Astrocyte of the cerebellum (primary cell): ENCODE measurements at regions not wholly inside any gene's neighbourhood (a gene's known extent, or its start where the extent isn't known, plus 50 kb on each side); places are given as distances from the start of the nearest gene placed in this dataset.

Source experiments
- DNase-seq: peaks from one replicate; pipeline ENCODE4 v3.0.0-alpha.2; 2011; ENCODE audit warnings: low read depth
- H3K4me3 ChIP-seq: 2 replicates; pipeline ENCODE4 v1.5.1; 2011; ENCODE audit warnings: mild to moderate bottlenecking, low read depth, low read length, moderate library complexity
- in situ Hi-C: cut with HindIII; loops from 2 replicates; pipeline ENCODE4 v1.10.0; 2017; ENCODE audit warnings: low sequenced_read_pairs
- TF ChIP-seq, protein P1 (sequence below): IDR thresholded peaks from 2 replicates; pipeline ENCODE4 v1.5.1; 2012; ENCODE audit warnings: low read length, low read depth, moderate library complexity, mild to moderate bottlenecking; ENCODE audit errors: missing control alignments

DNA sequence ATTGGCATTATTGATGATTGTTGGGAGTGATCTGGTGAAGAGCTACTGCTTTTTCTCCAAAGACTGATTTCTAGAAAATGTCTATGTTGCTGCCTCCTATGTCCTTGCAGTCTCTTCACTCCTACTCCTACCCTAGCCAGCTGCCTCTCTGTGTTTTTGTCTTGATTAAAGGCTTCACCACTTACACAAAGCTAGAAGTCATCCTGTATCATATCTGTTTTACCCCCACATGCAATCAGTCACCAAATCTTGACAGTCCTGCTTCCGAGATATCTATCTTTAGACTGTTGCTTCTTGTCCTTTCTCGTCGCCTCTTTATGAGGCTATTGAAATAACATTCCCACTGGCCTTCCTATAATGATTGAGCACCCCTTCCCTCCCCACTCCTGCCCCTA is 84.5 kb upstream of the ITGA4 start:
- no peak overlapping the region for H3K4me3 ChIP-seq
- TF ChIP-seq, protein P1, sequence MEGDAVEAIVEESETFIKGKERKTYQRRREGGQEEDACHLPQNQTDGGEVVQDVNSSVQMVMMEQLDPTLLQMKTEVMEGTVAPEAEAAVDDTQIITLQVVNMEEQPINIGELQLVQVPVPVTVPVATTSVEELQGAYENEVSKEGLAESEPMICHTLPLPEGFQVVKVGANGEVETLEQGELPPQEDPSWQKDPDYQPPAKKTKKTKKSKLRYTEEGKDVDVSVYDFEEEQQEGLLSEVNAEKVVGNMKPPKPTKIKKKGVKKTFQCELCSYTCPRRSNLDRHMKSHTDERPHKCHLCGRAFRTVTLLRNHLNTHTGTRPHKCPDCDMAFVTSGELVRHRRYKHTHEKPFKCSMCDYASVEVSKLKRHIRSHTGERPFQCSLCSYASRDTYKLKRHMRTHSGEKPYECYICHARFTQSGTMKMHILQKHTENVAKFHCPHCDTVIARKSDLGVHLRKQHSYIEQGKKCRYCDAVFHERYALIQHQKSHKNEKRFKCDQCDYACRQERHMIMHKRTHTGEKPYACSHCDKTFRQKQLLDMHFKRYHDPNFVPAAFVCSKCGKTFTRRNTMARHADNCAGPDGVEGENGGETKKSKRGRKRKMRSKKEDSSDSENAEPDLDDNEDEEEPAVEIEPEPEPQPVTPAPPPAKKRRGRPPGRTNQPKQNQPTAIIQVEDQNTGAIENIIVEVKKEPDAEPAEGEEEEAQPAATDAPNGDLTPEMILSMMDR: no peak
- no peak for DNase-seq
- in situ Hi-C loops: no loop called here

DNA sequence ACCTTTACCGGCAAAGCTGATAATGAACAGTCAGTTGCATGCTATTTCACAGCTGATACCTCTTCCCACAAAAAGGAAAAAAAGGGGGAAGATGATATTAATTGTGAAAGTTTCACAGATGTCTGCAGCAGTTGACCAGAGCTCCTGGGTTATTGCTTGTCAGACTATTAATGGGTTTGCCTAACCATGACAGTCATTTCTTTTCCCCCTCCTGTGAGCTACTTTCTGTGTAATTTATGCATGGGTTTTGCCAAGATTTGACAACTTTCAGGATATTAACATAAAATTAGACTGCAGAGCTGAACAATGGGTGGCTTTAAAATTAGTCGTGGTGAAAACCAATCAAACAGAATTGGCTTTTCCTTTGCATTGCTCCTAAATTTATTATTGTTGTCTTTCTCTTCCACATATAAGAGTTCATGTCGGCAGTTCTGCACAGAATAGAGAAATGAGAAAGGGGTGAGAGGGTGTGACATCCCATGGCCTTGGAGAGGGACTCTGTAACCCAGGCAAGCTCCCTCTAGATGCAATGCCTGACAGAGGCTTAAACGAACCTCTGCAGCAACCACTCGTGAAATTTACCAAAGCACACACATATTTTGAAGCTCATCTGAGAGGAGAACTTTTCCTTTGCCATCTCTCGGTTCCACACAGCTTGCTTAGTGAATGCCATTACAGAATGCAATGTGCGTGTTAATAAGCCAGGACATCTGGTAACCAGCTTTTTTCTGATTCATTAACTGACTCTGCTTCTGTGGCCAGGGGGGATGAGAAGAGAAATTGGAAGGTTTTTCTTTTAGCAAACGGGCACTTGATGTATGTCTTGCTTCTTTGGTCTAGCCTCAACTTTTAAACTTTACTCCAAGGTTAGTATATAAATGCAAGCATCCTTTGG is 82.2 kb upstream of the ITGA4 start:
- no peak overlapping the region for H3K4me3 ChIP-seq

DNA sequence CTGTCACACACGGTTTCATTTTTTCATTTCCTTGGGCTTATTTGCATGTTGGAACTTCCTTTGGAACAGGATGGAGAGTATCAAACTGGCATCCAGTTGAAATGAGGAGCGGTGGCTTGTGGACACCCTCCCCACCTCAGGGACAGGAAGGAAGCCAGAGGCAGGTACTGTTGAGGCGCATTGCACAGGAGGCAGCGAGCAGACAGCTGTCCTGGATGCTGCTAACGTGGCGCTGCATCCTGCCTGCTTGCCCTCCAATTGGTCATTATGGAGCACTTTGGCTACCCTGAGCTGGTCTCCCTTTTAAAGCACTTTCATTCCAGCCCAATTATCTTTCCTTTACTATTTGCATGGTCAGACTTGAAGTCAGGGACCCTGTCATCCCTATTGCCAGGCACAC is 80.7 kb upstream of the ITGA4 start:
- TF ChIP-seq, protein P1: no peak
- H3K4me3 ChIP-seq: no peak overlapping the region
- in situ Hi-C loops: no loop called here
- DNase-seq: no peak

More for the DNA sequence above, 82.2 kb upstream of the ITGA4 start:
- in situ Hi-C loops: no loop called here
- peak; percentile 27 for DNase-seq
- TF ChIP-seq, protein P1: no peak

DNA sequence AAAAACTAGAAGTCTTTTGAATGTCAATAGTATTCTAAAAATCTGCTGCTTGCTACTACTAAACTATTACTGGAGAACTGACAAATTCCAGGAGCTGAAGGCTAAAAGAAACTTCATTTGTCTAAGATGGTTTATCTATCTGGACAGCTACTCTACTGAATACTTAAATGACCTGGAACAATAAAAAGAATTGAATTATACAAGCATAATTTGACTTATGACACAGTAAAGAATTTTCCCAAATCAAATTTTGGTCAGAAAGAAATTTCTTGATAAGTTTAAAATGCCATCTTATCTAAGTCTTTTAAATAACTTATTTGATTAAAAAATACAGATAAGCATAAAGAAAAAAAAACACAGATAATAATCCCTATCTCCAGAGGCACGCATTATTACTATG is 80.2 kb upstream of the ITGA4 start:
- DNase-seq: no peak
- in situ Hi-C loops: no loop called here
- H3K4me3 ChIP-seq: no peak overlapping the region
- TF ChIP-seq, protein P1: no peak

DNA sequence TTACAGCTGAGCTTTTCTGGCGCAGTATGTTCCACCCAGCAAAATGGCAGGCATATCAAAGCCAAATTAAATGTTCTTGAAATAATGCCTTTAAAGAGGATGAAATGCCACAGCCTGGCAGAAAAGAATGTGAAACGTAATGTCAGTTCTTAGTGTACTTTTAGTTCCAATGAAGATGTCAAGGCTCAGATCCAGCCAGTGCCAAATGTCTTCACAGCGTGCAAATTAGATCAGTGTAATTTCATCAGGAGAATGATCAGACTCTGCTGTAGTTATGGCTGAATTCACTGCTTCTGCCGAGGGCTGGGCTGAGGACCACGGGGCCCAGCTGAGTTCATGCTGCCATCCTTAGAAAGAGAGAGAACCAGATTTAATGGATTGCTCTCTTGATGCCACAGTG is 78.7 kb upstream of the ITGA4 start:
- in situ Hi-C loops: no loop called here
- TF ChIP-seq, protein P1: no peak
- DNase-seq: no peak
- H3K4me3 ChIP-seq: no peak overlapping the region

DNA sequence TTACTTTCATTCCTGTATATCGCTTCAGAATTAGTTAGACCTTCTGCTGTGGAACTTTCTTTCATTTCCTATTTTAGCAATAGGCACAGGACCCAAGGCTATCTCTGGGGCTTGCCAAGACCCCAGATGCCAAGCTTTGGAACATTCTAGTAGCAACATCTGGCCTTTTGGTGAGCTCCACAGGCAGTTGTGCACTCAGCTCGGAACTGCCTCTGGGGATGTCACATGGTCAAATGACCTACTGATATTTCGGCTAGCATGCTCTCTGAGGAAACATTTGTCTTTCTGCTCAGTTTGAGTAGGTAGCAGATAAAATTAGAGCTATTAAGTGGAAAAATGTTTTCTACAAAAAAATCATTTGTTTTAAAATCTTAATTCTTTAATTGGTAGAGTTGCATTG is 76.6 kb upstream of the ITGA4 start:
- no peak for DNase-seq
- TF ChIP-seq, protein P1: no peak
- in situ Hi-C loops: no loop called here
- H3K4me3 ChIP-seq: no peak overlapping the region
